BJ (cell line): ENCODE measurements at regions not wholly inside any gene's neighbourhood (a gene's known extent, or its start where the extent isn't known, plus 50 kb on each side); places are given as distances from the start of the nearest gene placed in this dataset.
"Not testable (repeated sequence)": the region's sequence is repeated elsewhere in the genome, so short reads cannot be mapped to it uniquely, and the experiment has no call there.

Experiments
- CTCF ChIA-PET: fragments of 350-600 bp; formaldehyde crosslinking; extraction: SDS; loops from one replicate; lab custom pipeline; 2021; ENCODE audit warnings: antibody characterized with exemption, inconsistent platforms; lab: Yijun Ruan, JAX
- POLR2A ChIA-PET: fragments of 300-600 bp; sonication (Branson Sonifier 250); formaldehyde crosslinking; extraction: SDS; loops from one replicate; lab custom pipeline; 2021; ENCODE audit warnings: antibody characterized with exemption; lab: Charles Lee
- DNase-seq: peaks from one replicate; pipeline ENCODE4 v3.0.0-alpha.2; 2011; ENCODE audit warnings: low read depth
- H3K27me3 ChIP-seq: 2 replicates; pipeline ENCODE4 v1.6.0; 2011; ENCODE audit warnings: low read length; ENCODE audit not compliant: control insufficient read depth, insufficient read depth
- H3K36me3 ChIP-seq: 2 replicates; pipeline ENCODE4 v1.5.1; 2011; ENCODE audit warnings: low read length; ENCODE audit not compliant: control insufficient read depth, insufficient read depth
- H3K4me3 ChIP-seq: 2 replicates; pipeline ENCODE4 v1.5.1; 2011; ENCODE audit warnings: low read depth, mild to moderate bottlenecking, control low read depth, low read length
- CTCF ChIP-seq: IDR thresholded peaks from 2 replicates; pipeline ENCODE4 v1.5.1; 2011; ENCODE audit warnings: low read depth, mild to moderate bottlenecking, control low read depth, inconsistent platforms, low read length, moderate library complexity; ENCODE audit not compliant: insufficient read depth

DNA sequence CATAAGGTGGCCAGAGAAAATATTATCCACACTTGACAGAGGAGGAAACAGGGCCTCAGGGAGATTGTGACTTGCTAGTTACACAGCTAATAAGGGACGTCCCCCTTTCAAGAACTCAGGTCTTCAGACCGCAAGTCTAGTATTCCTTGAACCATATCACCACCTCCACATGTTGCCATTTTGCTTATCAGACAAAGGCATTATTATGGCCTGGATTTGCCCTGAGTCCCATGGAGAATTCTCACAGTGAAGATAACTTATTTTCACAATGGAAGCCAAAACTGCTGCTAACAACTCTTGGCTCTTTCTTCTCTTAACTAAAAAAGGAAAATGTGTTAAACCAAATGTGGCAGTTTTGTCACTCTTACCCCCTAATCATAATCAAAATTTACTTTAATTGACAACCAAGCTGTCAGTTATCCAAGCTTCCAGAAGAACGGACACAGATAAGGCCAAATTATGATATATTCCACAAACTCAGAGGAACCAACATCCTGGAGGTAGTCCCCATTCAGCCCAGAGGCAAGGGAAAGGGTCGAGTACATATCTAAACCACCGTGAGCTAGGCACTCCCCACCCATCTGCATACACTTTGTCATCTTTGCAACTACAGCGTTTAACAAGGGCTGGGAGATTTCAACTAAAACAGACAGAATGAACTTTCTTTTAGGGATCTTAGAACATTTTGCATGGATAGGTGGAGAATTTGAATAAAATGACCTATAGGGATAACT is 63.6 kb upstream of the THBS1 start:
- Histone ChIP-seq H3K27me3 (no peaks in the 10 kb centered on the region), H3K36me3 (no peaks in the 10 kb centered on the region), H3K4me3 (no peak overlapping the region)
- DNase-seq: no peak
- POLR2A ChIA-PET: no interaction called here
- TF ChIP-seq CTCF: no peak
- CTCF ChIA-PET: interaction anchor here (1.5 kb wide), 1 partner anchor 8 kb away, joined by 5 read pairs; no protein-coding TSS in a partner anchor

DNA sequence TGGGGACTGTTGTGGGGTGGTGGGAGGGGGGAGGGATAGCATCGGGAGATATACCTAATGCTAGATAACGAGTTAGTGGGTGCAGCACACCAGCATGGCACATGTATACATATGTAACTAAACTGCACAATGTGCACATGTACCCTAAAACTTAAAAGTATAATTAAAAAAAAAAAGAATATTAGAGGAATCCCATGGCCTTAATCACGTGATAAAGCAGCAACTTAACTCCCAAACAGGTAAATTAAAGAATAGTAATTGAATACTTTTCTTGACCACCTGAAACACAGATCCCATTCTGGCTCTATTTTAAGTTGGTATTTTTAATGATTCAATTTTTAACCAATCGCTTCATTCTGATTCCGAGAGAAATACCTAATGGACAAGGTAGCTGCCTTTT is 56.9 kb upstream of the THBS1 start:
- CTCF ChIA-PET, H3K27me3 ChIP-seq: not testable (repeated sequence)

GRCh38 chr15:39529457-39529856 is 51.4 kb upstream of the THBS1 start:
- no peak for DNase-seq
- POLR2A ChIA-PET: no interaction called here
- Histone ChIP-seq H3K36me3 (no peaks in the 10 kb centered on the region), H3K4me3 (no peak overlapping the region), H3K27me3 (no peaks in the 10 kb centered on the region)
- TF ChIP-seq CTCF: no peak
- CTCF ChIA-PET: interaction anchor here (0.6 kb wide), 2 partner anchors 73 to 188 kb away, joined by 3 to 4 read pairs; no protein-coding TSS in a partner anchor

More for the DNA sequence above, 56.9 kb upstream of the THBS1 start:
- DNase-seq, H3K4me3 ChIP-seq, POLR2A ChIA-PET, H3K36me3 ChIP-seq: not testable (repeated sequence)

DNA sequence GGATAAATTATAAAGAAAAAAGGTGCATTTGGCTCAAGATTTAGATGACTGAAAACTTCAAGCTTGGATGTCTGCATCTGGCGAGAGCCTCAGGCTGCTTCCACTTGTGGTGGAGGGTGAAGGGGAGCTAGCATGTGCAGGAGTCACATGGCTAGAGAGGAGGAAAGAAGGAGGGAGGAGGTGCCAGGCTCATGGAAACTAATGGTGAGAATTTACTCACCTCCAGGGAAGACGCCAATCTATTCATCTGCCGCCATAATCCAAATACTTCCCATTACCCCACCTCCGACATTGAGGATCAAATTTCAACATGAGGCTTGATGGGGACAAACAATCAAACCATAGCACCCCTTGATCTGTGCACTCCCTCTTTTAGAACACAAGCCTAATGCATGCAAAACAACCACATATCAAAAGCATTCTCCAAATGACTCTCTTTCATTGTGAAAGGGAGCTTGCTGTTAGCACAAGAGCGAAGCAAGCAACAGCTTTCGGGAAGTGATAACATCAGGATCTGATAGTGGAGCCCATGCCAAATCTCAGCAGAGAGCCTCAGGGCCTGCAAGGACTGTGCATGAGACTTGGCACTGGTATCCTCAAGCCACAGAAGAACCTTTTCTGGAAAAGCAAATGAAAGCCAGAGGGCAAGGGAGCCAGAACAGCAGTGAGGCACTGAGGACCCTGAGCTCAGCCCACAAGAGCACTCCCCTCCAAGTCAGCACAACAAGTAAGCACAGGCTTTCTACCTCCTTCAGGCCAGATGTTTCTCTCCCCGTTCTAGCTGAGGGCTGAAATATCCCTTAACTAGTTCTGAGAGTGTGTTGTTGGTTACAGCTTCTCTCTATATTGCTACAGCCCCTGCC is 50.2 kb upstream of the THBS1 start:
- POLR2A ChIA-PET: interaction anchor here (0.6 to 1.2 kb wide), 4 partner anchors 19 to 58 kb away, joined by 3 to 7 read pairs (median 3); no protein-coding TSS in a partner anchor
- DNase-seq: peak; percentile 59
- Histone ChIP-seq H3K4me3 (no peak overlapping the region), H3K27me3 (no peaks in the 10 kb centered on the region), H3K36me3 (no peaks in the 10 kb centered on the region)
- TF ChIP-seq CTCF: no peak
- CTCF ChIA-PET: interaction anchor here (1.3 kb wide), 1 partner anchor 49 kb away, joined by 4 read pairs; no protein-coding TSS in a partner anchor
